ENCODE measurements at regions not wholly inside any gene's neighbourhood (a gene's known extent, or its start where the extent isn't known, plus 50 kb on each side); places are given as distances from the start of the nearest gene placed in this dataset.
"Not testable (repeated sequence)": the region's sequence is repeated elsewhere in the genome, so short reads cannot be mapped to it uniquely, and the experiment has no call there.

- TF ChIP-seq, protein P1, sequence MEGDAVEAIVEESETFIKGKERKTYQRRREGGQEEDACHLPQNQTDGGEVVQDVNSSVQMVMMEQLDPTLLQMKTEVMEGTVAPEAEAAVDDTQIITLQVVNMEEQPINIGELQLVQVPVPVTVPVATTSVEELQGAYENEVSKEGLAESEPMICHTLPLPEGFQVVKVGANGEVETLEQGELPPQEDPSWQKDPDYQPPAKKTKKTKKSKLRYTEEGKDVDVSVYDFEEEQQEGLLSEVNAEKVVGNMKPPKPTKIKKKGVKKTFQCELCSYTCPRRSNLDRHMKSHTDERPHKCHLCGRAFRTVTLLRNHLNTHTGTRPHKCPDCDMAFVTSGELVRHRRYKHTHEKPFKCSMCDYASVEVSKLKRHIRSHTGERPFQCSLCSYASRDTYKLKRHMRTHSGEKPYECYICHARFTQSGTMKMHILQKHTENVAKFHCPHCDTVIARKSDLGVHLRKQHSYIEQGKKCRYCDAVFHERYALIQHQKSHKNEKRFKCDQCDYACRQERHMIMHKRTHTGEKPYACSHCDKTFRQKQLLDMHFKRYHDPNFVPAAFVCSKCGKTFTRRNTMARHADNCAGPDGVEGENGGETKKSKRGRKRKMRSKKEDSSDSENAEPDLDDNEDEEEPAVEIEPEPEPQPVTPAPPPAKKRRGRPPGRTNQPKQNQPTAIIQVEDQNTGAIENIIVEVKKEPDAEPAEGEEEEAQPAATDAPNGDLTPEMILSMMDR (IDR thresholded peaks at IDR 0.05), result no peak
- no peak for DNase-seq (ENCODE audit: low spot score)
- Mint-ChIP-seq H3K4me3 (ENCODE audit: unreplicated experiment) (no peak overlapping the region), H3K27me3 (ENCODE audit: low read depth) (peaks cover 21% of the 10 kb centered on the region), H3K4me1 (ENCODE audit: low read depth) (peaks cover 6% of the 10 kb centered on the region), H3K9me3 (ENCODE audit: low read depth) (no peaks in the 10 kb centered on the region), H3K27ac (ENCODE audit: unreplicated experiment) (no peak overlapping the region), H3K36me3 (ENCODE audit: low read depth) (peaks cover 2% of the 10 kb centered on the region)
Measured at GRCh38 chr4:72702948-72703347, 133.9 kb upstream of the ADAMTS3 start.

GRCh38 chr4:72701987-72702819, 133.2 kb upstream of the ADAMTS3 start:
- Mint-ChIP-seq H3K36me3 (ENCODE audit: low read depth) (peaks cover 2% of the 10 kb centered on the region), H3K4me1 (ENCODE audit: low read depth) (peaks cover 6% of the 10 kb centered on the region), H3K9me3 (ENCODE audit: low read depth) (no peaks in the 10 kb centered on the region), H3K27ac (ENCODE audit: unreplicated experiment) (no peak overlapping the region), H3K27me3 (ENCODE audit: low read depth) (peaks cover 28% of the 10 kb centered on the region), H3K4me3 (ENCODE audit: unreplicated experiment) (peak overlapping the region; percentile 71)
- DNase-seq (ENCODE audit: low spot score), result no peak
- TF ChIP-seq, protein P1 (IDR thresholded peaks at IDR 0.05), result peak; percentile 99

DNA sequence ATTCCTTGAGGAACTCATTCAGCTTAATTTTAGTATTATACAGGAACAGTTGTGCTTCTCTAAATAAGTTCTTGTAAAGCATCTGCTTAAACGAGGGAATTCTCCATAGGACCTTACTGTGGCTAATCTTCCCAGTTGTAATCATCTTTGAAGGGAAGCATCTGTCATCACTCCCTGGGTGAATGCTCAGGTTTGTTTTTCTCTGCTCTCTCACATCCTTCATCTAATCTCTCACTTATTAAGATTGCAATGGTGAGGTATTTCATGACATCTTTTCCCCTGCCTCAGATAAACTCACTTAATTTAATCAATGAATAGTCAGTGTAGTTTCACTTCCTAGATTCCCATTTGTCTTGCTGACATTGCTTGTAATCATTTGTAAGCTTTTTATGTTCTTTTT, 121.8 kb upstream of the ADAMTS3 start:
- H3K9me3 Mint-ChIP-seq (ENCODE audit: low read depth), result peaks cover 11% of the 10 kb centered on the region
- no peaks in the 10 kb centered on the region for H3K4me1 Mint-ChIP-seq (ENCODE audit: low read depth)
- TF ChIP-seq, protein P1 (IDR thresholded peaks at IDR 0.05), result no peak
- no peak for DNase-seq (ENCODE audit: low spot score)
- no peak overlapping the region for H3K27ac Mint-ChIP-seq (ENCODE audit: unreplicated experiment)
- H3K27me3 Mint-ChIP-seq (ENCODE audit: low read depth), result peaks cover 10% of the 10 kb centered on the region
- H3K36me3 Mint-ChIP-seq (ENCODE audit: low read depth), result no peaks in the 10 kb centered on the region
- no peak overlapping the region for H3K4me3 Mint-ChIP-seq (ENCODE audit: unreplicated experiment)

- TF ChIP-seq, protein P1 (IDR thresholded peaks at IDR 0.05), result no peak
- Mint-ChIP-seq H3K27ac (ENCODE audit: unreplicated experiment) (no peak overlapping the region), H3K9me3 (ENCODE audit: low read depth) (peaks cover 11% of the 10 kb centered on the region), H3K36me3 (ENCODE audit: low read depth) (no peaks in the 10 kb centered on the region), H3K27me3 (ENCODE audit: low read depth) (peaks cover 3% of the 10 kb centered on the region), H3K4me1 (ENCODE audit: low read depth) (no peaks in the 10 kb centered on the region), H3K4me3 (ENCODE audit: unreplicated experiment) (no peak overlapping the region)
- no peak for DNase-seq (ENCODE audit: low spot score)
Measured at GRCh38 chr4:72689923-72690322, 120.9 kb upstream of the ADAMTS3 start.

DNA sequence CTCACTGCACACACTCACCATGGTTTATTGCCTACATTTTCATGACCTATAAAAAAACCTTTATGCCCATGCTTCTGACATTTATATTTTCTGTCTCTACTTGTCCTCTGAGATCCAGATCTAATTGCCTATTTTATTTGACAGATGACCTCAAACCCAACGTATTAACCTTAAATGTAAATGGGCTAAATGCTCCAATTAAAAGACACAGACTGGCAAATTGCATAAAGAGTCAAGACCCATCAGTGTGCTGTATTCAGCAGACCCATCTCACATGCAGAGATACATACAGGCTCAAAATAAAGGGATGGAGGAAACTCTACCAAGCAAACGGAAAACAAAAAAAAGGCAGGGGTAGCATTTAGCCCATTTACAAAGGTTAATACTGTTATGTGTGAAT, 117.4 kb upstream of the ADAMTS3 start:
- H3K4me3 Mint-ChIP-seq (ENCODE audit: unreplicated experiment); H3K27me3 Mint-ChIP-seq (ENCODE audit: low read depth); DNase-seq (ENCODE audit: low spot score); H3K36me3 Mint-ChIP-seq (ENCODE audit: low read depth); H3K4me1 Mint-ChIP-seq (ENCODE audit: low read depth); H3K27ac Mint-ChIP-seq (ENCODE audit: unreplicated experiment): not testable (repeated sequence)
- H3K9me3 Mint-ChIP-seq (ENCODE audit: low read depth), result peaks cover 20% of the 10 kb centered on the region

DNA sequence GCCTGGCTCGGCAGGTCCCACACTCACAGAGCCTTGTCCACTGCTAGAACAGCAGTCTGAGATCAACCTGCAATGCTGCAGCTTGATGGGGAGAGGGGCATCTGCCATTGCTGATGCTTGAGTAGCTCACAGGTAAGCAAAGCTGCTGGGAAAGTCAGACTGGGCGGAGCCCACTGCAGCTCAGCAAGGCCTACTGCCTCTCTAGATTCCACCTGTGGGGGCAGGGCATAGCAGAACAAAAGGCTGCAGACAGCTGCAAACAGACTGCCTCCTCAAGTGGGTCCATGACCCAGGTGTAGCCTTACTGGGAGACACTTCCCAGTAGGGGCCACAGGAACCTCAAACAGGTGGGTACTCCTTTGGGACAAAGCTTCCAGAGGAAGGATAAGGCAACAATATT, 110.6 kb upstream of the ADAMTS3 start:
- Mint-ChIP-seq H3K27me3 (ENCODE audit: low read depth) (peaks cover 18% of the 10 kb centered on the region), H3K36me3 (ENCODE audit: low read depth) (peaks cover 2% of the 10 kb centered on the region), H3K9me3 (ENCODE audit: low read depth) (peaks cover 12% of the 10 kb centered on the region), H3K4me1 (ENCODE audit: low read depth) (no peaks in the 10 kb centered on the region), H3K4me3 (ENCODE audit: unreplicated experiment) (no peak overlapping the region), H3K27ac (ENCODE audit: unreplicated experiment) (no peak overlapping the region)
- TF ChIP-seq, protein P1 (IDR thresholded peaks at IDR 0.05), result no peak
- DNase-seq (ENCODE audit: low spot score), result no peak

Data from chondrocyte (in vitro differentiated cells).